ENCODE measurements at regions not wholly inside any gene's neighbourhood (a gene's known extent, or its start where the extent isn't known, plus 50 kb on each side); places are given as distances from the start of the nearest gene placed in this dataset.

GRCh38 chr13:73331556-73331955 lies 272.8 kb downstream of the KLF5 start:
- H2AK9ac ChIP-seq (replicated peaks; ENCODE audit: low read depth, low read length, poor library complexity), result no peak overlapping the region
- no peak overlapping the region for H3K14ac ChIP-seq (replicated peaks; ENCODE audit: low read depth, low read length)
- H2BK120ac ChIP-seq (ENCODE audit: low read depth, low read length), result no peak overlapping the region
- H2AK5ac ChIP-seq (ENCODE audit: low read depth, low read length), result no peak overlapping the region
- in situ Hi-C loops (cut with MboI; ENCODE audit: low sequenced_read_pairs) (no loop called here), dilution Hi-C loops (cut with HindIII; ENCODE audit: low sequenced_read_pairs, unreplicated experiment) (no loop called here), intact Hi-C loops (cut with micrococcal nuclease) (loop anchor here (10.0 kb wide), 1 partner anchor 277 kb away; the partner anchor contains the start of gene KLF5)
- TF ChIP-seq ELK1 (IDR thresholded peaks at IDR 0.05; ENCODE audit: borderline replicate concordance, low read depth, low read length) (no peak), RCOR1 (IDR thresholded peaks at IDR 0.05; ENCODE audit: insufficient replicate concordance, low read length) (no peak), SMC3 (IDR thresholded peaks at IDR 0.05; ENCODE audit: low read depth, low read length) (no peak), MAFK (IDR thresholded peaks at IDR 0.05; ENCODE audit: low read depth, low read length) (no peak), CTCF (conservative IDR thresholded peaks at IDR 0.05; ENCODE audit: low read depth, low read length) (no peak), MXI1 (IDR thresholded peaks at IDR 0.05; ENCODE audit: borderline replicate concordance, low read depth, low read length) (no peak), NFE2L2 (IDR thresholded peaks at IDR 0.05; ENCODE audit: low read depth, low read length) (no peak), RFX5 (IDR thresholded peaks at IDR 0.05; ENCODE audit: low read depth, low read length) (no peak), BHLHE40 (IDR thresholded peaks at IDR 0.05; ENCODE audit: low read depth, low read length) (no peak), CHD1 (IDR thresholded peaks at IDR 0.05; ENCODE audit: low read depth, low read length) (no peak), USF2 (IDR thresholded peaks at IDR 0.05; ENCODE audit: low read depth, low read length) (no peak), MAZ (IDR thresholded peaks at IDR 0.05; ENCODE audit: borderline replicate concordance, low read depth, low read length) (no peak), CEBPB (IDR thresholded peaks at IDR 0.05; ENCODE audit: low read depth, low read length) (no peak)
- H4K91ac ChIP-seq (ENCODE audit: insufficient read depth, low read depth, low read length), result no peak overlapping the region
- no peak overlapping the region for H3K27ac ChIP-seq (ENCODE audit: insufficient read depth, low read length)
- CTCF ChIA-PET, result interaction anchor here (0.5 kb wide), 1 partner anchor 28 kb away, joined by 5 read pairs; no protein-coding TSS in a partner anchor
- no peak overlapping the region for H3K56ac ChIP-seq (ENCODE audit: extremely low read depth, insufficient read depth, low read length)
- ATAC-seq (ENCODE audit: low read depth), result no peak
- H3K9ac ChIP-seq (ENCODE audit: low read depth, low read length), result no peak overlapping the region
- no peak overlapping the region for H2AFZ ChIP-seq (replicated peaks; ENCODE audit: low read length, poor library complexity)
- no peaks in the 10 kb centered on the region for H3K36me3 ChIP-seq (ENCODE audit: control insufficient read depth, insufficient read depth, low read length)
- BruUV-seq (replicated peaks), result no TSS peak
- no peak overlapping the region for H2BK5ac ChIP-seq (ENCODE audit: low read depth, low read length, poor library complexity, severe bottlenecking)
- DNase-seq, result no peak
- H4K20me1 ChIP-seq (ENCODE audit: insufficient read depth, low read length), result no peaks in the 10 kb centered on the region
- H2BK20ac ChIP-seq (ENCODE audit: low read depth, low read length), result no peak overlapping the region
- H3K18ac ChIP-seq (ENCODE audit: low read depth, low read length), result no peak overlapping the region
- WGBS, 2 experiments (ENCODE audit: extremely low coverage in 2 of 2, insufficient read length in 1 of 2), result no CpG with 5 or more reads among the region's 1 CpG
- no peak overlapping the region for H4K5ac ChIP-seq (ENCODE audit: low read depth, low read length)
- H3K9me3 ChIP-seq (ENCODE audit: control insufficient read depth, insufficient read depth, low read length), result no peaks in the 10 kb centered on the region
- H3K9me1 ChIP-seq (ENCODE audit: insufficient read depth, low read length), result no peaks in the 10 kb centered on the region; the same call in none of the 2 replicates
- H3K27me3 ChIP-seq (ENCODE audit: control insufficient read depth, insufficient read depth, low read length), result no peaks in the 10 kb centered on the region
- POLR2A ChIA-PET (ENCODE audit: unreplicated experiment), result no interaction called here
- H3K4me2 ChIP-seq (ENCODE audit: low read depth, low read length), result no peak overlapping the region
- H4K8ac ChIP-seq (ENCODE audit: low read depth in 2 of 2, low read length in 2 of 2), result no peak overlapping the region
- H3K4me3 ChIP-seq (ENCODE audit: insufficient read depth, low read depth, low read length), result no peak overlapping the region
- H2BK15ac ChIP-seq (ENCODE audit: low read depth, low read length), result no peak overlapping the region
- no peak overlapping the region for H3K23ac ChIP-seq (ENCODE audit: low read depth, low read length)
- H3K4ac ChIP-seq (ENCODE audit: low read depth, low read length), result no peak overlapping the region
- no peaks in the 10 kb centered on the region for H3K79me1 ChIP-seq (ENCODE audit: low read depth in 1 of 2, low read length in 2 of 2)
- no peaks in the 10 kb centered on the region for H3K4me1 ChIP-seq (ENCODE audit: control insufficient read depth, insufficient read depth, low read length)
